ENCODE measurements at regions not wholly inside any gene's neighbourhood (a gene's known extent, or its start where the extent isn't known, plus 50 kb on each side); places are given as distances from the start of the nearest gene placed in this dataset.

- no peak for DNase-seq (ENCODE audit: low read depth in 2 of 2)
Measured at GRCh38 chr2:41775366-41776025, 272.3 kb upstream of the PKDCC start.

GRCh38 chr2:41779888-41780287 is 267.9 kb upstream of the PKDCC start:
- DNase-seq (ENCODE audit: low read depth in 2 of 2), result no peak

- DNase-seq (ENCODE audit: low read depth in 2 of 2), result peak in 1 of 2 donors; percentile 12
Measured at GRCh38 chr2:41782306-41783158, 265.3 kb upstream of the PKDCC start.

GRCh38 chr2:41784496-41784895 is 263.3 kb upstream of the PKDCC start:
- no peak for DNase-seq (ENCODE audit: low read depth in 2 of 2)

- no peak for DNase-seq (ENCODE audit: low read depth in 2 of 2)
Measured at GRCh38 chr2:41785251-41786022, 262.4 kb upstream of the PKDCC start.

GRCh38 chr2:41791523-41791922 is 256.3 kb upstream of the PKDCC start:
- peak in 1 of 2 donors; percentile 8 for DNase-seq (ENCODE audit: low read depth in 2 of 2)

GRCh38 chr2:41803361-41803760 is 244.5 kb upstream of the PKDCC start:
- no peak for DNase-seq (ENCODE audit: low read depth in 2 of 2)

GRCh38 chr2:41806286-41806685 is 241.5 kb upstream of the PKDCC start:
- DNase-seq (ENCODE audit: low read depth in 2 of 2), result no peak

GRCh38 chr2:41821167-41821566 is 226.7 kb upstream of the PKDCC start:
- DNase-seq (ENCODE audit: low read depth in 2 of 2), result no peak

GRCh38 chr2:41826921-41827320 is 220.9 kb upstream of the PKDCC start:
- DNase-seq (ENCODE audit: low read depth in 2 of 2), result no peak

GRCh38 chr2:41827354-41827971 is 220.4 kb upstream of the PKDCC start:
- DNase-seq (ENCODE audit: low read depth in 2 of 2), result no peak

GRCh38 chr2:41828052-41828643 is 219.7 kb upstream of the PKDCC start:
- no peak for DNase-seq (ENCODE audit: low read depth in 2 of 2)

GRCh38 chr2:41829052-41829451 is 218.8 kb upstream of the PKDCC start:
- DNase-seq (ENCODE audit: low read depth in 2 of 2), result no peak

- DNase-seq (ENCODE audit: low read depth in 2 of 2), result no peak
Measured at GRCh38 chr2:41830600-41830999, 217.2 kb upstream of the PKDCC start.

GRCh38 chr2:41832218-41832617 is 215.6 kb upstream of the PKDCC start:
- DNase-seq (ENCODE audit: low read depth in 2 of 2), result no peak

- DNase-seq (ENCODE audit: low read depth in 2 of 2), result no peak
Measured at GRCh38 chr2:41835401-41835800, 212.4 kb upstream of the PKDCC start.

- no peak for DNase-seq (ENCODE audit: low read depth in 2 of 2)
Measured at GRCh38 chr2:41836948-41837347, 210.9 kb upstream of the PKDCC start.

- no peak for DNase-seq (ENCODE audit: low read depth in 2 of 2)
Measured at GRCh38 chr2:41837610-41838009, 210.2 kb upstream of the PKDCC start.

GRCh38 chr2:41840702-41841551 is 206.9 kb upstream of the PKDCC start:
- DNase-seq (ENCODE audit: low read depth in 2 of 2), result peak; percentile 95 to 96

- no peak for DNase-seq (ENCODE audit: low read depth in 2 of 2)
Measured at GRCh38 chr2:41846962-41847361, 200.9 kb upstream of the PKDCC start.
